ENCODE measurements at regions not wholly inside any gene's neighbourhood (a gene's known extent, or its start where the extent isn't known, plus 50 kb on each side); places are given as distances from the start of the nearest gene placed in this dataset.

DNA sequence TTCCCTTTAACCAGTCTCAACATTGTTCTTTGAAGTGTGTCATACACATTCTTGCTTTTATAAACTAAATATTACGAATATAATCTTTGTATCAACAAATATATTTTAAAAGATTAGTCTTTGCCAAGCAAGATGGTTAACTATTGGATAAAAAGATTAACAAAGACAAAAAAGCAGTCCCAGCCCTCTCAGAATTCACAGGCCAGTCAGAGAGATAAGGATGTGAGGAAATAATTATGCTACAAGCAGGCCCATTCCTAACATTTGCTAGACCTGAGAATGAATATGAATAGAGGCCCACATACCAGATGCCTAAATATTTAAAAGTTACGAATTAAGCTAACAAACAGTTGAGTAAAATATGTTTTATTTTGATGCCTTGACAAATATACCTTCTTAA lies 457.7 kb downstream of the CETN3 start:
- intact Hi-C loops (cut with DNase I): no loop called here
- DNase-seq: no peak

GRCh38 chr5:89950234-89950633 lies 459.3 kb downstream of the CETN3 start:
- DNase-seq: no peak
- intact Hi-C loops (cut with DNase I): no loop called here

DNA sequence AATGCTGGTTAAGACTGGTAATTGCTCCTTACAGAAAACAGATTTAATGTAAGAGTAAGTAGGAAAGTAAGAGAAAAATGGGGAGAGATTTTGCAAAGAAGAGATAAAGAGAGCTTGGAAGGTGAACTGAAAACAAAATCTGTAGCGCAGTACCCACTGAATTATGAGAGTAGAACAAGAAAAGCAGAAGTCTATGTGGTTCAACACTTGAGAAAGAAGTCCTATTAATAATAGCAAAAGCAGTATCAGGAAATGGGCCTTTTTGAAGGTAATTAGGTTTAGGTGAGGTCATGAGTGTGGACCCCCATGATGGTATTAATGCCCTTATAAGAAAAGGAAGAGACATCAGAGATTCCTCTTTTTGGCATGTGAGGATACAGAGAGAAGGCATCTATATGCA lies 460.6 kb downstream of the CETN3 start:
- intact Hi-C loops (cut with DNase I): no loop called here
- no peak for DNase-seq

GRCh38 chr5:89946916-89947315 lies 462.6 kb downstream of the CETN3 start:
- DNase-seq: peak in 1 of 10 donors; percentile 13
- intact Hi-C loops (cut with DNase I): no loop called here

DNA sequence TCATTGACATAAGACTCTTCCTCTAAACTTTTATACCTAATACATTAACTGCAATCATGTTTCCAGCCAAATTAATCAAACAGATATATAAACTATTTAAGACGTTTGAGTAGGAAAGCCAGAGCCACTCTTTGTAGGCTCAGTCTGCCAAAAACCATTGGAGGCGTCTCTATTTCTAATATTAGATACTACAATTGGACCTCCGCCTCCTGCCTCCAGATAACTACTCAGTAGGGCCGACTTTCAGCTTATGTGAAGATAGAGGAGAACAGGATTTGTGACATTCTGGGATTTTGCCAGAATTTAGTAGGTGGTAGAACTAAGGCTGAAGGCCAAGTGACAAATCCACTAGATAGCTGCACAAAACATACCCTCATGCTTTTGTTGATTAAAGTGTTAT lies 463.0 kb downstream of the CETN3 start:
- DNase-seq: no peak
- intact Hi-C loops (cut with DNase I): no loop called here

DNA sequence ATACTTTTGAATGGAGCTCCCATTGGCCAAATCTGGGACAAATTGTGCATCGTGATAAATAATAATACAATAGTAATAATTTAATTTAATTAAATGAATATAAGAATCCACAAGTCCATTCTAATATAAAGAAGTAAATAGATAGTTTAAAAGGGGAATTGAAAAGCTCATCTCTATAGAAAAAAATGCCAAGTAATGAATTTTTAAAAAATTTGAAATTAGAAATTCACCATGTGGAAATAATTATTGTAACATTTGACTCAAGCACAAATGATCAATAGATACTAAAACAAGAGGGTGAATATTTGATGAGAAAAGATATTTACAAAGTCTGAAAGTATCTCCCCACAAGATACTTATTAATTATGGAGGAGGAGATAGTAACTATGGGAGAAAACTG lies 467.4 kb downstream of the CETN3 start:
- intact Hi-C loops (cut with DNase I): no loop called here
- DNase-seq: no peak

- intact Hi-C loops (cut with DNase I): no loop called here
- no peak for DNase-seq
Observed at GRCh38 chr5:89936576-89936975, 473.0 kb downstream of the CETN3 start.

- no peak for DNase-seq
- intact Hi-C loops (cut with DNase I): no loop called here
Observed at GRCh38 chr5:89934069-89934468, 475.5 kb downstream of the CETN3 start.

- no peak for DNase-seq
- intact Hi-C loops (cut with DNase I): no loop called here
Observed at GRCh38 chr5:89932771-89933181, 476.8 kb downstream of the CETN3 start.

DNA sequence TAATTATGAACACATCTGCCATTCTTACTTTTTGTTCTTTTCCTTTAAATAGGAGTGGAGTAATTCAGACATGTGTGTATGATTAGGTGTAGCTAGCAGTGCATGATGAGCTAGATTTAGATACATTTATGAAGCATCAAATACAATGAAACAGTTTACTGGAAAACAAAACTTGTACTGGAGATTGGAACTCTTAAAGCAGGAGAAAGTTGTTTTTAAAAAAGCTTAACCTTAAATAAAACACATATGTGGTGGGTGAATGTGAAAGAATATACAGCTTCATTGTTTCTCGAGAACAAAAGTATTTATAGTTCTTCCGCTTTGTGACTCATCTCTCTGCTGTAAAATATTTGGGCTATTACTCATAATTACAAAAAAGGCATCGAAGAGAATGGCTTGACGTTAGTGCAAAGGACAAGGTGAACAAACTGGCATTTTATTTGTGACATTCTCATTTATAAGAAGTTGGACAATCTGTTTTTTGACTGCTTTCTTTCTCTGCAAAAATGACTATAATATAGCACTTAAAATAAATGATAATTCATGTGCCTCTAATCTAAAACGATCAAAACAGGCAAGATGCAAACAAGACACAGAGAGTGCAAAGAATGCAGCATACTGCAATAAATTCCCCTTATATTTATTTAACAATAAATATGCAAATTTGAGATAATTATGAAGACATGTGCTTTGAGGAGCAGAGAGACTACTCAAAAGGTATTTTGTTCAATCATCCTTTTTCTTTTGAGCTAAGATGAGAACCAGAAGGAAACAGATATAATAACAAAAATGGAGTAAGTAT lies 478.8 kb downstream of the CETN3 start:
- intact Hi-C loops (cut with DNase I): no loop called here
- DNase-seq: no peak

GRCh38 chr5:89929834-89930233 lies 479.7 kb downstream of the CETN3 start:
- intact Hi-C loops (cut with DNase I): no loop called here
- no peak for DNase-seq

DNA sequence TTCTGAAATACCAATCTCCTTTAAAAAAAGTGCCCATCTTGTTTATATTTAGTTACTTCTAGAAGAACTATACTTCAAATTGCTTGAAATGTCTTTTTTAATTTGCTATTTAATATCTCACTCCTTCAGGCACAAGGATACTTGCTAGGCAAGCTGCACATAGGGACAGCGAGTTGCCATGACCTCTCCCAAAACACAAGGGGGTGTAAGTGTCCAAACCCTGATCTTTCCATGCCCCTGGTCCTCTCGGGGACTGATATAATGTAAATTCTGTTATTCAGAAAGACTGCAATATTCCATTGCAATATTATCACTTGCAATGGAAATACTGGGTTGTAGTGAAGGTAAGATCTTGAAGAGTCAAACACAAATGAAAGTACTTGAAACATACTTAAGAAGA lies 480.4 kb downstream of the CETN3 start:
- intact Hi-C loops (cut with DNase I): no loop called here
- DNase-seq: no peak

- no peak for DNase-seq
- intact Hi-C loops (cut with DNase I): no loop called here
Observed at GRCh38 chr5:89922161-89922560, 487.4 kb downstream of the CETN3 start.

DNA sequence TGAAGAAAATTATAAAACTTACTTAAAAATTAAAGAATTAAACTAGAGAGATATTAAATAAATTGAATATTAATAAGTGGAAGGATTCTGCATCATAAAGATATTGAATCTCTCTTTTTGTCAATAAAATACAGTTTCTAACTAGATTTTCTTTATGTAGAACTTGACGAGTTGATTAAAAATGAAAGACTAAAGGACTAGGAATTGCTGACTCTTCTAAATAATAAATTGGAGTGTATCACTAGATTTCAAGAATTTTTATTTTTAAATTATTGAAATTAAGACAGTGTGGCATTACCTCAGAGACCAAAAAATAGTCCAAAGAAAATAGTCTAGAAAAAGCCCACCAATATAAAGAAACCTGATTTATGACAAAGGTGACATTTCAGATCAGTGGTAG lies 492.4 kb downstream of the CETN3 start:
- DNase-seq: no peak

DNA sequence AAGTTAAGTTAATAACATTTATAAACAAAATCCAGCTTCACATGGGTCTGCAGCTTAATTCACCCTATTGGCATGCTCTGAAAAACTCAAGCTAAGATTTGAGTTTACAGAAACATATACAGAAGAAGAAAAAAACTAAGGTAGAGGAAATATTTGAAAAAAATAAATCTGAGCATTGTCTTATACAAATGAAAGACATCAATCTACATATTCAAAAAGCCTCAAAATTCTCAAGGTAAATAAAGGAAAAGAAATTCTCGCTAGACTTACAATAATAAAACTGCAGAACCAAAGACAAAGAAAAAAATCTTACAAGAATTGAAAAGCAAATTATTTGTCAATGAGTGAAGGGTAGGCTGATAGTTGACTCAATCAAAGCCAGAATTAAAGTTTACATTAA lies 493.4 kb downstream of the CETN3 start:
- intact Hi-C loops (cut with DNase I): no loop called here
- no peak for DNase-seq

More for the DNA sequence above, 492.4 kb downstream of the CETN3 start:
- intact Hi-C loops (cut with DNase I): no loop called here

DNA sequence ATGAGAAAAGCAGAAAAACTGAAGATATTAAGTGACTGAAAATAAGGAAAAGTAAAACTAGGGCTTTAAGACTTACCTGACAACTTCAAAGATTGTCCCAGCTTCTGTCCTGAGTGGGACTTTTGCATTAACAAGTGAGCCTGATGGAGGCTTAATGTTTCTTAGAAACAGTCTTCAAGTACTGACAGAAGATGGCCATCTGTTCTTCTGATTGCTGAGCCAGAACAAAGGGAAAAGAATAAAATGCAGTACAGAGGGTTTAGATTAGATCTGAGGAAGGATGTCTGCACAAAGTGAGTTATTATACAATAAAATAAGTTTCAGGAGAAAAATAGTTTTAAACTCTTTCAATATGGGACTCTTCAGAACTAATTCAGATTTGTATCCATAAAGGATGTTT lies 500.7 kb downstream of the CETN3 start:
- no peak for DNase-seq
- intact Hi-C loops (cut with DNase I): no loop called here

GRCh38 chr5:89904442-89904841 lies 505.1 kb downstream of the CETN3 start:
- DNase-seq: no peak
- intact Hi-C loops (cut with DNase I): no loop called here

- peak in 7 of 10 donors; percentile 11 to 83 (median 50) for DNase-seq
- intact Hi-C loops (cut with DNase I): no loop called here
Observed at GRCh38 chr5:89901983-89902382, 507.6 kb downstream of the CETN3 start.

GRCh38 chr5:89901346-89901745 lies 508.2 kb downstream of the CETN3 start:
- intact Hi-C loops (cut with DNase I): no loop called here
- DNase-seq: no peak

GRCh38 chr5:89900346-89900745 lies 509.2 kb downstream of the CETN3 start:
- no peak for DNase-seq
- intact Hi-C loops (cut with DNase I): no loop called here

DNA sequence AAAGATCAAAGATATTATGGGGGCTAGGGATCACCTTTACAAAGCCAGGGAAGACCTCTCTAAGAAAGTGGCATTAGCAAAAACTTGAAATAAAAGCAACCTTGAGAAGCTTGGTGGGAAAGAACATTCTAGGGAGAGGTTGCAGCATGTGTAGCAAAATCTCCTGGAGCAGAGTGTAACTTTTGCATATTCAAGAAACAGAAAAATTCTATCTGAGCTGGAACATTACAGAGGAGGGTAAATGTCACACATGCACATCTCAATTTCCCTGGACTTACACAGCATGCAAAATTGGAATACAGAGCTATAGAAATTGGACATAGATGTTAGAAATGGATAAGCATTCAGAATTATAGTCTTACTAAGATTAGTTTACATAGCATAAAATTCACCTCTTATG lies 510.0 kb downstream of the CETN3 start:
- intact Hi-C loops (cut with DNase I): no loop called here
- DNase-seq: no peak

DNA sequence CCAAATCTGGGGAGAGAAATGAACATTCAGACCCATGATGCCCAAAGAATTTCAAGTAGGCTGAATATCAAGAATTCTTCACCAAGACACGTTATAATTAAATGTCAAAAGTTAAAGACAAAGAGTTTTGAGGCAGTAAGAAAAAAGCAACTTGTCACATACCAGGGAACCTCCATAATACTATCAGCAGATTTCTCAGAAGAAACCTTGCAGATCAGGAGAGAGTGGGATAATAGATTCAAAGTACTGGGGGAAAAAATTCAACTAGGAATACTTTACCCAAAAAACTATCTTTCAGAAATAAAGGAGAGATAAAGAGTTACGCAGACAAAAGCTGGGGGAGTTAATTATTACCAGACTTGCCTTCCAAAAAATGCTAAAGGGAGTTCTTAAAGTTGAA lies 516.0 kb downstream of the CETN3 start:
- intact Hi-C loops (cut with DNase I): no loop called here

GRCh38 chr5:89885670-89886069 lies 523.9 kb downstream of the CETN3 start:
- intact Hi-C loops (cut with DNase I): no loop called here
- DNase-seq: no peak

More for the DNA sequence above, 516.0 kb downstream of the CETN3 start:
- DNase-seq: no peak

Measured in posterior cingulate gyrus (tissue), 11 donors.